CMK (cell line): ENCODE measurements at regions not wholly inside any gene's neighbourhood (a gene's known extent, or its start where the extent isn't known, plus 50 kb on each side); places are given as distances from the start of the nearest gene placed in this dataset.

Experiments used
- DNase-seq: peaks from one replicate; pipeline ENCODE4 v3.0.0-alpha.2; 2010; ENCODE audit warnings: low read depth

- DNase-seq, result no peak
Observed at GRCh38 chr14:47857646-47858045, 182.2 kb upstream of the MDGA2 start.

- no peak for DNase-seq
Observed at GRCh38 chr14:47852278-47852677, 176.9 kb upstream of the MDGA2 start.

- no peak for DNase-seq
Observed at GRCh38 chr14:47846008-47846407, 170.6 kb upstream of the MDGA2 start.

GRCh38 chr14:47843236-47843635, 167.8 kb upstream of the MDGA2 start:
- no peak for DNase-seq

GRCh38 chr14:47833011-47833410, 157.6 kb upstream of the MDGA2 start:
- DNase-seq, result no peak

- no peak for DNase-seq
Observed at GRCh38 chr14:47826809-47827208, 151.4 kb upstream of the MDGA2 start.

GRCh38 chr14:47822326-47822725, 146.9 kb upstream of the MDGA2 start:
- no peak for DNase-seq

GRCh38 chr14:47821135-47821534, 145.7 kb upstream of the MDGA2 start:
- DNase-seq, result no peak

- no peak for DNase-seq
Observed at GRCh38 chr14:47790477-47790876, 115.1 kb upstream of the MDGA2 start.

- DNase-seq, result no peak
Observed at GRCh38 chr14:47785058-47785457, 109.7 kb upstream of the MDGA2 start.

- DNase-seq, result no peak
Observed at GRCh38 chr14:47778631-47779030, 103.2 kb upstream of the MDGA2 start.

GRCh38 chr14:47772652-47773051, 97.2 kb upstream of the MDGA2 start:
- no peak for DNase-seq

GRCh38 chr14:47763188-47763854, 87.9 kb upstream of the MDGA2 start:
- no peak for DNase-seq

GRCh38 chr14:47746986-47747385, 71.6 kb upstream of the MDGA2 start:
- no peak for DNase-seq

GRCh38 chr14:47744155-47744554, 68.8 kb upstream of the MDGA2 start:
- DNase-seq, result no peak

GRCh38 chr14:47739541-47739940, 64.1 kb upstream of the MDGA2 start:
- no peak for DNase-seq

GRCh38 chr14:47730296-47730695, 54.9 kb upstream of the MDGA2 start:
- DNase-seq, result no peak
